ENCODE measurements at regions not wholly inside any gene's neighbourhood (a gene's known extent, or its start where the extent isn't known, plus 50 kb on each side); places are given as distances from the start of the nearest gene placed in this dataset.
"Not testable (repeated sequence)": the region's sequence is repeated elsewhere in the genome, so short reads cannot be mapped to it uniquely, and the experiment has no call there.

DNA sequence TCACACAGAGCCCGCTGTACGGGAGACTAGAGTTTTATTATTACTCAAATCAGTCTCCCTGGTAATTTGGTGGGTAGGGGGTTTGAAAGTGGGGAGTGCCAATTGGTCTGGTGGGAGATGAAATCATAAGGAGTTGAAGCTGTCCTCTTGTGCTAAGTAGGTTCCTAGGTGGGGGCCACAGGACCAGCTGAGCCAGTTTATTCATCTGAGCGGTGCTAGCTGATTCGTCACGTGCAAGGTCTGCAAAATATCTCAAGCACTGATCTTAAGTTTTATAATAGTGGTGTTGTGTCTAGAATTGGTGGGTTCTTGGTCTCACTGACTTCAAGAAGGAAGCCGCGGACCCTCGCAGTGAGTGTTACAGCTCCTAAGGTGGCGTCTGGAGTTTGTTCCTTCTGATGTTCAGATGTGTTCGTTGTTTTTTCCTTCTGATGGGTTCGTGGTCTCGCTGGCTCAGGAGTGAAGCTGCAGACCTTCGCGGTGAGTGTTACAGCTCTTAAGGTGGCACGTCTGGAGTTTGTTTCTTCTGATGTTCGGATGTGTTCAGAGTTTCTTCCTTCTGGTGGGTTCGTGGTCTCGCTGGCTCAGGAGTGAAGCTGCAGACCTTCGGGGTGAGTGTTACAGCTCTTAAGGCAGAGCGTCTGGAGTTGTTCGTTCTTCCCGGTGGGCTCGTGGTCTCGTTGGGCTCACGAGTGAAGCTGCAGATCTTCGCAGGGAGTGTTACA lies 158.5 kb upstream of the GNAI1 start:
- TF ChIP-seq, protein P1, sequence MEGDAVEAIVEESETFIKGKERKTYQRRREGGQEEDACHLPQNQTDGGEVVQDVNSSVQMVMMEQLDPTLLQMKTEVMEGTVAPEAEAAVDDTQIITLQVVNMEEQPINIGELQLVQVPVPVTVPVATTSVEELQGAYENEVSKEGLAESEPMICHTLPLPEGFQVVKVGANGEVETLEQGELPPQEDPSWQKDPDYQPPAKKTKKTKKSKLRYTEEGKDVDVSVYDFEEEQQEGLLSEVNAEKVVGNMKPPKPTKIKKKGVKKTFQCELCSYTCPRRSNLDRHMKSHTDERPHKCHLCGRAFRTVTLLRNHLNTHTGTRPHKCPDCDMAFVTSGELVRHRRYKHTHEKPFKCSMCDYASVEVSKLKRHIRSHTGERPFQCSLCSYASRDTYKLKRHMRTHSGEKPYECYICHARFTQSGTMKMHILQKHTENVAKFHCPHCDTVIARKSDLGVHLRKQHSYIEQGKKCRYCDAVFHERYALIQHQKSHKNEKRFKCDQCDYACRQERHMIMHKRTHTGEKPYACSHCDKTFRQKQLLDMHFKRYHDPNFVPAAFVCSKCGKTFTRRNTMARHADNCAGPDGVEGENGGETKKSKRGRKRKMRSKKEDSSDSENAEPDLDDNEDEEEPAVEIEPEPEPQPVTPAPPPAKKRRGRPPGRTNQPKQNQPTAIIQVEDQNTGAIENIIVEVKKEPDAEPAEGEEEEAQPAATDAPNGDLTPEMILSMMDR (conservative IDR thresholded peaks at IDR 0.05) = not testable (repeated sequence)
- TF ChIP-seq EZH2 (IDR thresholded peaks at IDR 0.05; ENCODE audit: low read depth) = not testable (repeated sequence)
